ENCODE measurements at regions not wholly inside any gene's neighbourhood (a gene's known extent, or its start where the extent isn't known, plus 50 kb on each side); places are given as distances from the start of the nearest gene placed in this dataset.

GRCh38 chr2:38474021-38474456 is 97.0 kb upstream of the ATL2 start:
- DNase-seq (ENCODE audit: low read depth), result peak; percentile 56
- no peak for TF ChIP-seq CTCF (IDR thresholded peaks at IDR 0.05; ENCODE audit: low read length, missing control alignments)
- H3K4me3 ChIP-seq (replicated peaks; ENCODE audit: low read depth, low read length), result no peak overlapping the region

- no peak for TF ChIP-seq CTCF (IDR thresholded peaks at IDR 0.05; ENCODE audit: low read length, missing control alignments)
- H3K4me3 ChIP-seq (replicated peaks; ENCODE audit: low read depth, low read length), result no peak overlapping the region
- DNase-seq (ENCODE audit: low read depth), result no peak
Observed at GRCh38 chr2:38473333-38474005, 96.4 kb upstream of the ATL2 start.

GRCh38 chr2:38470115-38470514 is 93.0 kb upstream of the ATL2 start:
- TF ChIP-seq CTCF (IDR thresholded peaks at IDR 0.05; ENCODE audit: low read length, missing control alignments), result no peak
- H3K4me3 ChIP-seq (replicated peaks; ENCODE audit: low read depth, low read length), result no peak overlapping the region
- DNase-seq (ENCODE audit: low read depth), result no peak

GRCh38 chr2:38467768-38468455 is 90.8 kb upstream of the ATL2 start:
- TF ChIP-seq CTCF (IDR thresholded peaks at IDR 0.05; ENCODE audit: low read length, missing control alignments), result no peak
- DNase-seq (ENCODE audit: low read depth), result no peak
- H3K4me3 ChIP-seq (replicated peaks; ENCODE audit: low read depth, low read length), result no peak overlapping the region

- no peak for TF ChIP-seq CTCF (IDR thresholded peaks at IDR 0.05; ENCODE audit: low read length, missing control alignments)
- peak; percentile 65 for DNase-seq (ENCODE audit: low read depth)
- no peak overlapping the region for H3K4me3 ChIP-seq (replicated peaks; ENCODE audit: low read depth, low read length)
Observed at GRCh38 chr2:38466876-38467767, 90.0 kb upstream of the ATL2 start.

GRCh38 chr2:38466409-38466808 is 89.3 kb upstream of the ATL2 start:
- H3K4me3 ChIP-seq (replicated peaks; ENCODE audit: low read depth, low read length), result no peak overlapping the region
- no peak for DNase-seq (ENCODE audit: low read depth)
- no peak for TF ChIP-seq CTCF (IDR thresholded peaks at IDR 0.05; ENCODE audit: low read length, missing control alignments)
